ENCODE measurements at regions not wholly inside any gene's neighbourhood (a gene's known extent, or its start where the extent isn't known, plus 50 kb on each side); places are given as distances from the start of the nearest gene placed in this dataset.

DNA sequence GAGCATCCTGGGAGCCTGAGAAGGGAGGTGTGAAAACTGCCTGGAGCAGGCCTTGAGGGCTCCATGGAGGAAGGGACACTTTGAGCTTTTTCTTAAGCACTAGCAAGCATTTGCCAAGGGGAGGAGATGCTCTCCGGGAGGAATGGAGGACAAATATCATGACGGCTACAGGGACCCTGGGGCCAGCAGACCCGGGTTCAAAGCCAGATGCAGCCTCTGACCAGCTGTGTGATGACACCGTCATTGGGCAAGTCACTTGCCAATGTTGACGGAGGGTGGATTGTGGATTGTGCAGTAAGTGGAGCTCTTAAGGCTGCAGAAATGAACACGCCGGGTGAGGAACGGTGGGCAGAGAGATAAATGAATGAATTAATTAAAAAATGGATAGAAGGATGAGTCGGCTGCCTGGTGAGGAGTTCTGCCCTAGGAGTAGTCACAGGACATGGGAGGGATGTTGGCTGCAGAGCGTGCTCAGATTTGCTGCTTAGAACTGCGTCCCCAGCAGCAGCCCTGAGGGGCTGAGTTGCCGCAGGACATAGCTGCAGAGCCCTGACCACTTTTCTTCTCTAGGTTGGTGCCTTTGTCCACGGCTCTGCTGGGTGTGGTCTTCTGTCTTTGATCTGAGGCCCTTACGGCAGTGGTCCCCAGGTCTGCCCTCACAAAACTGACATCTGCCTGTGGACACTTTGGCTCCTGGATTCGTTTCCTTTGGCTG lies 507.6 kb downstream of the NPHP4 start:
- Histone ChIP-seq H3K4me3 (no peak overlapping the region), H3K4me1 (replicated peaks) (no peaks in the 10 kb centered on the region), H3K27me3 (replicated peaks; ENCODE audit: insufficient read depth) (no peaks in the 10 kb centered on the region), H3K27ac (no peak overlapping the region), H3K36me3 (no peaks in the 10 kb centered on the region), H3K9me3 (no peaks in the 10 kb centered on the region)
- no peak for DNase-seq (ENCODE audit: low spot score)
- WGBS = 80% methylated on average over 15 of the region's 15 CpGs
- TF ChIP-seq, protein P1, sequence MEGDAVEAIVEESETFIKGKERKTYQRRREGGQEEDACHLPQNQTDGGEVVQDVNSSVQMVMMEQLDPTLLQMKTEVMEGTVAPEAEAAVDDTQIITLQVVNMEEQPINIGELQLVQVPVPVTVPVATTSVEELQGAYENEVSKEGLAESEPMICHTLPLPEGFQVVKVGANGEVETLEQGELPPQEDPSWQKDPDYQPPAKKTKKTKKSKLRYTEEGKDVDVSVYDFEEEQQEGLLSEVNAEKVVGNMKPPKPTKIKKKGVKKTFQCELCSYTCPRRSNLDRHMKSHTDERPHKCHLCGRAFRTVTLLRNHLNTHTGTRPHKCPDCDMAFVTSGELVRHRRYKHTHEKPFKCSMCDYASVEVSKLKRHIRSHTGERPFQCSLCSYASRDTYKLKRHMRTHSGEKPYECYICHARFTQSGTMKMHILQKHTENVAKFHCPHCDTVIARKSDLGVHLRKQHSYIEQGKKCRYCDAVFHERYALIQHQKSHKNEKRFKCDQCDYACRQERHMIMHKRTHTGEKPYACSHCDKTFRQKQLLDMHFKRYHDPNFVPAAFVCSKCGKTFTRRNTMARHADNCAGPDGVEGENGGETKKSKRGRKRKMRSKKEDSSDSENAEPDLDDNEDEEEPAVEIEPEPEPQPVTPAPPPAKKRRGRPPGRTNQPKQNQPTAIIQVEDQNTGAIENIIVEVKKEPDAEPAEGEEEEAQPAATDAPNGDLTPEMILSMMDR (IDR thresholded peaks at IDR 0.05) = no peak
- TF ChIP-seq POLR2A (IDR thresholded peaks at IDR 0.05) (no peak), POLR2AphosphoS5 (IDR thresholded peaks at IDR 0.05) (no peak)
- intact Hi-C loops (cut with DNase I) = no loop called here

DNA sequence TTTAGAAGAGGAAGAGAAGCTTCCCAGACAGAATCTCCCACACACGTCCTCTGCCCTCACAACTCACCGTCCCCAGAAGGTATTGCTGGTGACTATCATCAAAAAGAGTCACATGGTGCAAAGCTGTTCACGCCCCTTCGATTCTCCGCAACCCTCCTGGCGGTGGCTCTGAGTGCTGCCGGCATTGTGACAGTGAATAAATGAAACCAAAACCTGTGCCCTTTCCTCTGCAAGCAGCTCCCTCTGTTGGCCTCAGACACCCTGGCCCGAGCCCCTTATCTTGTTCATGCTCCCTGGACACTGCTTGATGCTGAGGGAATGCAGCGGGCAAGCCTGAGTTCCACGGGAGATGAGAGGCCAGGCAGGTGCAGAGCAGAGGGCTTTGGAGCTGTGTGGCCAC lies 510.3 kb downstream of the NPHP4 start:
- intact Hi-C loops (cut with DNase I) = no loop called here
- no peak overlapping the region for H3K4me3 ChIP-seq
- DNase-seq (ENCODE audit: low spot score) = no peak
- H3K27ac ChIP-seq = no peak overlapping the region
- H3K36me3 ChIP-seq = no peaks in the 10 kb centered on the region
- H3K4me1 ChIP-seq (replicated peaks) = no peaks in the 10 kb centered on the region
- WGBS = 75% methylated on average over 10 of the region's 10 CpGs
- TF ChIP-seq POLR2AphosphoS5 (IDR thresholded peaks at IDR 0.05) (no peak), POLR2A (IDR thresholded peaks at IDR 0.05) (no peak)
- TF ChIP-seq, protein P1 (IDR thresholded peaks at IDR 0.05) = no peak
- no peaks in the 10 kb centered on the region for H3K9me3 ChIP-seq
- no peaks in the 10 kb centered on the region for H3K27me3 ChIP-seq (replicated peaks; ENCODE audit: insufficient read depth)

DNA sequence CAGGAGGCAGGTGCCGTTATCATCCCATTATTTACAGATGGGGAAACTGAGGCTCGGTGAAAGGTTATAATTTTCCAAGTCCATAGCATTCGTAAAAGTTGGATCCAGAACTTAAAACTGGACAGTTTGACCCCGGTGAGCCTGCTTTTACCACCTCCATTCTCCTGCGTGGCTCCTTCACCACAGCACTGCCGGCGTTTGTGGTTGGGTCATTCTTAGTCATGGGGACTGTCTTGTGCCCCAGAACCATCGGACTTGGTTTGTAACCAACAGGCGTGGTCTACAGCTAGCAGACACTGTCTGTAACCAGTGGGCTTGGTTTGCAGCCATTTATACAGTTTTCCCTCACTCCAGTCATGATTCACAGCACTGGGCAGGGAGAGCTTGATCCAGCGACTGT lies 511.3 kb downstream of the NPHP4 start:
- Histone ChIP-seq H3K4me3 (no peak overlapping the region), H3K9me3 (no peaks in the 10 kb centered on the region), H3K27me3 (replicated peaks; ENCODE audit: insufficient read depth) (no peaks in the 10 kb centered on the region), H3K4me1 (replicated peaks) (no peaks in the 10 kb centered on the region), H3K27ac (no peak overlapping the region), H3K36me3 (no peaks in the 10 kb centered on the region)
- no peak for DNase-seq (ENCODE audit: low spot score)
- TF ChIP-seq POLR2AphosphoS5 (IDR thresholded peaks at IDR 0.05) (no peak), POLR2A (IDR thresholded peaks at IDR 0.05) (no peak)
- TF ChIP-seq, protein P1 (IDR thresholded peaks at IDR 0.05) = no peak
- WGBS = 95% methylated on average over 10 of the region's 10 CpGs
- intact Hi-C loops (cut with DNase I) = no loop called here

DNA sequence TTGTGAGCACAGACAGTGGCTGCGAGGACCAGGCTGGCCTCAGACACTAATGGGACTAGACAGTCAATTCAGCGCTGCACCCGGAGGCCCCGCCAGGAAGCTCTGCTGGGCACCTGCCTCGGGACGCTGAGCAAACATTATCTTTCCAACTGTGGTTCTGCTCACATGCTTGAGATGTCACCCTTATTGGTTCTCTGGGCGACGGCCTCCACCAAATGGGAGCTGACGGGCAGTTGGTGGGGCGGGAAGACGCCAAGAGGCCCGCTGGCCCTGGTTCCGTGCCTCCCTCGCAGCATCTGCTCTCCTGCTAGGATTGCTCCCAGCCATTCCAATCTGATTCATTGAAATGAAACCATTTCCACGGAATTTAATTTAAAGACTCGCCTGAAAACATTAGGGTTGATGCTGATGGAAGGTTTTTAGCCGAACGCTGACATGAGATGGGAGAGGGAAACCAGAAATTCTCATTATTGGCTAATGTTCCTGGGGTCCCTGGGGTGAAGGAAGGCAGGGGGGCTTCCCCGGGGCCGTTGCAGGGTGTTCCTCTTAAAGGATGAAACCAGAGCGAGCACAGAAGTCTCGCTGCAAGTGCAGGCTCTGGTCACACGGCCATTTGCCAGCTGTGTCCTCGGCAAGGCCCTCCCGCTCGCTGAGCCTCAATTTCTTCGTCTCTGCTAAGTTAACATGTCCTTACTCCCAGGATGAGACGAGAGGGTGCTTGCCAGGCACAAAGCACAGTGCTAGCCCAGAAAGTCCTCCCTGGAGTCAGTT lies 512.2 kb downstream of the NPHP4 start:
- WGBS = 89% methylated on average over 28 of the region's 28 CpGs
- Histone ChIP-seq H3K27ac (no peak overlapping the region), H3K4me1 (replicated peaks) (no peaks in the 10 kb centered on the region), H3K9me3 (no peaks in the 10 kb centered on the region), H3K36me3 (no peaks in the 10 kb centered on the region), H3K27me3 (replicated peaks; ENCODE audit: insufficient read depth) (no peaks in the 10 kb centered on the region), H3K4me3 (no peak overlapping the region)
- no peak for DNase-seq (ENCODE audit: low spot score)
- intact Hi-C loops (cut with DNase I) = no loop called here
- TF ChIP-seq, protein P1 (IDR thresholded peaks at IDR 0.05) = no peak
- TF ChIP-seq POLR2AphosphoS5 (IDR thresholded peaks at IDR 0.05) = no peak
- TF ChIP-seq POLR2A (IDR thresholded peaks at IDR 0.05) = no peak

All from prostate gland (tissue), 2 donors.